OCI-LY1 (cell line): ENCODE measurements at regions not wholly inside any gene's neighbourhood (a gene's known extent, or its start where the extent isn't known, plus 50 kb on each side); places are given as distances from the start of the nearest gene placed in this dataset.

Experiments
- H2AFZ ChIP-seq: fragments of 200-600 bp; sonication (generic), shearing (Covaris generic); 2 replicates; pipeline ENCODE4 v1.6.0; 2014; ENCODE audit warnings: antibody characterized with exemption, mild to moderate bottlenecking, low read length
- H3F3A ChIP-seq: fragments of 200-600 bp; sonication (generic), shearing (Covaris generic); 2 replicates; pipeline ENCODE4 v1.6.0; 2014; ENCODE audit warnings: mild to moderate bottlenecking, antibody characterized with exemption, low read length, moderate library complexity; ENCODE audit not compliant: insufficient read depth
- H3K27ac ChIP-seq: fragments of 200-600 bp; sonication (generic); 2 replicates; pipeline ENCODE4 v1.5.1; 2014; ENCODE audit warnings: low read length, mixed run types, mild to moderate bottlenecking, low read depth; ENCODE audit not compliant: poor library complexity, severe bottlenecking
- H3K27me3 ChIP-seq: fragments of 200-600 bp; sonication (generic); 2 replicates; pipeline ENCODE4 v1.6.0; 2014; ENCODE audit warnings: antibody characterized with exemption, mild to moderate bottlenecking, low read length, moderate library complexity; ENCODE audit not compliant: insufficient read depth
- H3K36me3 ChIP-seq: fragments of 200-600 bp; sonication (generic); 2 replicates; pipeline ENCODE4 v1.6.1; 2014; ENCODE audit warnings: mild to moderate bottlenecking, antibody characterized with exemption, low read length, moderate library complexity, mixed read lengths; ENCODE audit not compliant: insufficient read depth
- H3K4me1 ChIP-seq: fragments of 200-600 bp; sonication (generic); 2 replicates; pipeline ENCODE4 v1.5.1; 2014; ENCODE audit warnings: mild to moderate bottlenecking, low read length, moderate library complexity; ENCODE audit not compliant: insufficient read depth, severe bottlenecking
- H3K4me2 ChIP-seq: fragments of 200-600 bp; sonication (generic), shearing (Covaris generic); 2 replicates; pipeline ENCODE4 v1.6.1; 2014; ENCODE audit warnings: low read length
- H3K4me3 ChIP-seq: fragments of 200-600 bp; sonication (generic); 2 replicates; pipeline ENCODE4 v1.5.1; 2014; ENCODE audit warnings: low read length, low read depth, mild to moderate bottlenecking, mixed read lengths; ENCODE audit not compliant: poor library complexity, severe bottlenecking
- H3K79me2 ChIP-seq: fragments of 200-600 bp; shearing (Covaris generic); 2 replicates; pipeline ENCODE4 v1.6.1; 2016; ENCODE audit warnings: mixed run types, low read length, mixed read lengths; ENCODE audit not compliant: insufficient read depth
- H3K9ac ChIP-seq: fragments of 200-600 bp; sonication (generic), shearing (Covaris generic); 2 replicates; pipeline ENCODE4 v1.6.1; 2014; ENCODE audit warnings: mild to moderate bottlenecking, low read length, mixed read lengths
- H3K9me2 ChIP-seq: fragments of 200-600 bp; sonication (generic), shearing (Covaris generic); 2 replicates; pipeline ENCODE4 v1.6.1; 2014; ENCODE audit warnings: low read depth, mild to moderate bottlenecking, low read length, mixed read lengths
- H3K9me3 ChIP-seq: fragments of 200-600 bp; shearing (Covaris generic); 2 replicates; pipeline ENCODE4 v1.6.1; 2014; ENCODE audit warnings: low read length, mixed read lengths
- H4K20me1 ChIP-seq: fragments of 200-600 bp; sonication (generic), shearing (Covaris generic); 2 replicates; pipeline ENCODE4 v1.6.0; 2016; ENCODE audit warnings: mild to moderate bottlenecking, low read length; ENCODE audit not compliant: insufficient read depth
- EZH2 ChIP-seq: fragments of 200-600 bp; sonication (generic), shearing (Covaris generic); IDR thresholded peaks from 2 replicates; pipeline ENCODE4 v1.8.0; 2017; ENCODE audit warnings: borderline replicate concordance, mixed run types, mild to moderate bottlenecking, antibody characterized with exemption, low read length, moderate library complexity, mixed read lengths
- TF ChIP-seq, protein P1 (sequence below): fragments of 200-600 bp; sonication (generic), shearing (Covaris generic); IDR thresholded peaks from 2 replicates; pipeline ENCODE4 v1.5.1; 2017; ENCODE audit warnings: mild to moderate bottlenecking, antibody characterized with exemption, low read length, moderate library complexity, mixed read lengths

DNA sequence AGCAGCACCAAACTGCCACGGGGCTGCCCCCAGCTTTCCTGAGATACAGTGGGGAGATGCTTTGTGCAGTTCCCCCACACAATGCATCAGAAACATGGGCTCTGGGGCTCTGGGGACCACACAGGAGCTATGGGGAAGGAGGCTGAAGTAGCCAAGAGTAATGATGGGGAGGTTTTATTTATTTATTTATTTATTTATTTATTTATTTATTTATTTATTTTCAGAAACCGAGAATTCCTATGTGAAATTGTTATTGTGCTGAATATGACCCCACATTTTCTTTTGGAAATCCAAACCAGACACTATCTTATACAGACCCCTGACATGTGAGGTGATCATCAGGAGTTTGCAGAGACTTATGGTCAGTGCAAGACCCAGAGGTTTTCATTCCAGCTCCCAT is 84.4 kb downstream of the MTNR1B start:
- Histone ChIP-seq H3K27me3 (no peaks in the 10 kb centered on the region), H3K27ac (no peak overlapping the region), H2AFZ (no peak overlapping the region), H3K9me2 (no peaks in the 10 kb centered on the region), H4K20me1 (no peaks in the 10 kb centered on the region), H3K4me3 (no peak overlapping the region), H3K4me1 (no peaks in the 10 kb centered on the region), H3F3A (no peaks in the 10 kb centered on the region), H3K4me2 (no peak overlapping the region), H3K79me2 (no peaks in the 10 kb centered on the region), H3K9me3 (no peaks in the 10 kb centered on the region), H3K36me3 (no peaks in the 10 kb centered on the region), H3K9ac (no peak overlapping the region)
- TF ChIP-seq, protein P1, sequence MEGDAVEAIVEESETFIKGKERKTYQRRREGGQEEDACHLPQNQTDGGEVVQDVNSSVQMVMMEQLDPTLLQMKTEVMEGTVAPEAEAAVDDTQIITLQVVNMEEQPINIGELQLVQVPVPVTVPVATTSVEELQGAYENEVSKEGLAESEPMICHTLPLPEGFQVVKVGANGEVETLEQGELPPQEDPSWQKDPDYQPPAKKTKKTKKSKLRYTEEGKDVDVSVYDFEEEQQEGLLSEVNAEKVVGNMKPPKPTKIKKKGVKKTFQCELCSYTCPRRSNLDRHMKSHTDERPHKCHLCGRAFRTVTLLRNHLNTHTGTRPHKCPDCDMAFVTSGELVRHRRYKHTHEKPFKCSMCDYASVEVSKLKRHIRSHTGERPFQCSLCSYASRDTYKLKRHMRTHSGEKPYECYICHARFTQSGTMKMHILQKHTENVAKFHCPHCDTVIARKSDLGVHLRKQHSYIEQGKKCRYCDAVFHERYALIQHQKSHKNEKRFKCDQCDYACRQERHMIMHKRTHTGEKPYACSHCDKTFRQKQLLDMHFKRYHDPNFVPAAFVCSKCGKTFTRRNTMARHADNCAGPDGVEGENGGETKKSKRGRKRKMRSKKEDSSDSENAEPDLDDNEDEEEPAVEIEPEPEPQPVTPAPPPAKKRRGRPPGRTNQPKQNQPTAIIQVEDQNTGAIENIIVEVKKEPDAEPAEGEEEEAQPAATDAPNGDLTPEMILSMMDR, result no peak

DNA sequence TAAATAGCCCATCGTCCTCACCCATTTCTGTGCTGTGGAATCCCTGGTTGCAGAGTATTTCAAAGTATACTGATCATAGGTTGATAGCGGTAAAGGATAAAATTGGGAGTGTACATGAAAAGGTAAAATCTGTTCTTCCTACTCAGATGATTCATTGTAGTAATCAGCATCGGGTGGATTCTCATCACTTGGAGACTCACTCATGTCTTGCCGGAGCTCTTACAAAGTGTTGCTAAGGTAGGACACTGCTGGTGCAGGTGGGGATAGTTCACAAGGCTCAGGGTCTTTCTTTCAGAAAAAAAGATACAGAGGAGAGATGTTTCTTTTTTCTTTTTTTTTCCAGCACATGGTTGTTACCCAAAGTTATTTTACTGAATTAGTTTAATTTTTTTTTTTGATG is 84.8 kb downstream of the MTNR1B start:
- no peaks in the 10 kb centered on the region for H3K9me3 ChIP-seq
- H3K9ac ChIP-seq, result no peak overlapping the region
- TF ChIP-seq, protein P1, result no peak
- TF ChIP-seq EZH2, result no peak
- H3K79me2 ChIP-seq, result no peaks in the 10 kb centered on the region
- H3K9me2 ChIP-seq, result no peaks in the 10 kb centered on the region
- H3K36me3 ChIP-seq, result no peaks in the 10 kb centered on the region
- no peaks in the 10 kb centered on the region for H3K27me3 ChIP-seq
- H4K20me1 ChIP-seq, result no peaks in the 10 kb centered on the region
- H3K27ac ChIP-seq, result no peak overlapping the region
- H3F3A ChIP-seq, result no peaks in the 10 kb centered on the region
- H3K4me1 ChIP-seq, result no peaks in the 10 kb centered on the region
- H2AFZ ChIP-seq, result no peak overlapping the region
- no peak overlapping the region for H3K4me2 ChIP-seq
- H3K4me3 ChIP-seq, result no peak overlapping the region

DNA sequence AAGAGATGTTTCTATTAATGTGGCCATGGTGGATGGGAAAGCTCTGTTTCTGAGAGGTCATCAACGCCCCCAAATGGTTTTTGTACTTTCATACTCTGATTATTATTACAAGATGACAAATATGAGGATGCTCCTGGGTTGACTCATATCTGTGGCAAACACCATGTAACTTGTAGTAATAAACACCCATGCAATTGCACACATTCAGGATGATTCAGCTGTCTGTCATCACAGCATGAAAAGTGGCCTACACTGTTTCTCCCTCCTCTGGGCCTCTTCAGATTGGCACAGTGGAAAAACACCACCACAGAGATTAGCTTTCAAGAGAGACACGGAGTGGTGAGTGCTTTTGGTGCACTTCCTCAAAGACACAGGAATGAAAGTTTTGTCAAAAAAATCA is 85.4 kb downstream of the MTNR1B start:
- no peaks in the 10 kb centered on the region for H3K9me2 ChIP-seq
- H3K9me3 ChIP-seq, result no peaks in the 10 kb centered on the region
- H3K79me2 ChIP-seq, result no peaks in the 10 kb centered on the region
- no peak overlapping the region for H2AFZ ChIP-seq
- no peaks in the 10 kb centered on the region for H4K20me1 ChIP-seq
- no peak overlapping the region for H3K9ac ChIP-seq
- no peaks in the 10 kb centered on the region for H3K36me3 ChIP-seq
- no peak overlapping the region for H3K27ac ChIP-seq
- no peaks in the 10 kb centered on the region for H3F3A ChIP-seq
- H3K27me3 ChIP-seq, result no peaks in the 10 kb centered on the region
- H3K4me3 ChIP-seq, result no peak overlapping the region
- TF ChIP-seq EZH2, result no peak
- TF ChIP-seq, protein P1, result no peak
- no peaks in the 10 kb centered on the region for H3K4me1 ChIP-seq
- H3K4me2 ChIP-seq, result no peak overlapping the region
